ENCODE measurements at regions not wholly inside any gene's neighbourhood (a gene's known extent, or its start where the extent isn't known, plus 50 kb on each side); places are given as distances from the start of the nearest gene placed in this dataset.

DNA sequence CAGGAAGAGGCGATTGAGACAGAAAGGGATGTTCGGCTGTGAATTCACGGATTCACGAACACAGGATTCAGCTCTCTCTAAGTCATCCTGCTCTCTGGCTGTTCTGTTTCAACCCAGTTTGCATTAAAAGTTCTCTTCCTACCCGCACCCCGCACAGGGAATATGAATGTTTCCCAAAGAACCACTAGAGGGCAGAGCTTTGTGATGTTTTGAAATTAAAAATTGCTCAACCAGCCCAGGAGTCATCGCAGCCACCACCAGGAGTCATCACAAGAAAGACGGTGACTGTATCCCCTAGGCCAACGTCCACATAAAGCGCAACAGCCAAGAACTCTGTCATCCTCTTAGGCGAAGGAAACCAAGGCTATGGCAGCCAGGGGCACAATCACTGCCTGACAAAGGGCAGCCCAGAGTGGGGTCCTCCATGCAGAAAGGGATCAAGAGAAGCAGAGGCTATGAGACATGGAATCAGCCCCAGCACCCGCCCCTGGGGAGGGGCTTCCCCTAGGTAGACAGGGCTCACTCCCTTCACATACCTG is 122.4 kb downstream of the WT1 start:
- TF ChIP-seq, protein P1, sequence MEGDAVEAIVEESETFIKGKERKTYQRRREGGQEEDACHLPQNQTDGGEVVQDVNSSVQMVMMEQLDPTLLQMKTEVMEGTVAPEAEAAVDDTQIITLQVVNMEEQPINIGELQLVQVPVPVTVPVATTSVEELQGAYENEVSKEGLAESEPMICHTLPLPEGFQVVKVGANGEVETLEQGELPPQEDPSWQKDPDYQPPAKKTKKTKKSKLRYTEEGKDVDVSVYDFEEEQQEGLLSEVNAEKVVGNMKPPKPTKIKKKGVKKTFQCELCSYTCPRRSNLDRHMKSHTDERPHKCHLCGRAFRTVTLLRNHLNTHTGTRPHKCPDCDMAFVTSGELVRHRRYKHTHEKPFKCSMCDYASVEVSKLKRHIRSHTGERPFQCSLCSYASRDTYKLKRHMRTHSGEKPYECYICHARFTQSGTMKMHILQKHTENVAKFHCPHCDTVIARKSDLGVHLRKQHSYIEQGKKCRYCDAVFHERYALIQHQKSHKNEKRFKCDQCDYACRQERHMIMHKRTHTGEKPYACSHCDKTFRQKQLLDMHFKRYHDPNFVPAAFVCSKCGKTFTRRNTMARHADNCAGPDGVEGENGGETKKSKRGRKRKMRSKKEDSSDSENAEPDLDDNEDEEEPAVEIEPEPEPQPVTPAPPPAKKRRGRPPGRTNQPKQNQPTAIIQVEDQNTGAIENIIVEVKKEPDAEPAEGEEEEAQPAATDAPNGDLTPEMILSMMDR (IDR thresholded peaks at IDR 0.05; ENCODE audit: insufficient read depth, low read length, poor library complexity, severe bottlenecking) = peak; percentile 31
- no peak for TF ChIP-seq EZH2phosphoT487 (conservative IDR thresholded peaks at IDR 0.05; ENCODE audit: low read length)
